HG03558 (cell line): ENCODE measurements at regions not wholly inside any gene's neighbourhood (a gene's known extent, or its start where the extent isn't known, plus 50 kb on each side); places are given as distances from the start of the nearest gene placed in this dataset.

Source experiments
- ATAC-seq: cut with Tn5 transposase; IDR thresholded peaks from one replicate; pipeline ENCODE4 v1.9.1; 2021; ENCODE audit warnings: moderate number of reproducible peaks; ENCODE audit not compliant: unreplicated experiment; ENCODE audit errors: extremely low read depth

DNA sequence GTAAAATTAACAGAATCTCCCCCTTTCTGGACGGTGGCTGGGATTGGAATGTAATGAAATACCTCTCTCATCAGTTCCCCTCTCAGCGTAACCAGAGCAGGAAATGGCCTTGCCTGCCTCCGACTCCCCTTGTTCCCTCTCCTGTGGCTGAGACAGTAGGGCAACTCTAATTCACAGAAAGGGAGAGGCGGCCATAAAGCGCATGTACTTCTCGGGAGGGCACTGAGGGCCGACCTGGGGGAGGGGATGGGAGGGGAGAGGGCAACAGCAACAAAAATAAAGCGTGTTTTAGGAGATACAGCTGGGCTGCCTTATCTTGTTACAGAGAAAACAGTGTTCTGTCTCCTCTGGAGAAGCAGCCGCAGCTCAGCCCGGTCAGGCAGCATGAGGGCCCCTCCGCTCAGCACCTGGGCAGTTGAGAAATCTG is 783.3 kb upstream of the ARRDC4 start:
- no peak for ATAC-seq

DNA sequence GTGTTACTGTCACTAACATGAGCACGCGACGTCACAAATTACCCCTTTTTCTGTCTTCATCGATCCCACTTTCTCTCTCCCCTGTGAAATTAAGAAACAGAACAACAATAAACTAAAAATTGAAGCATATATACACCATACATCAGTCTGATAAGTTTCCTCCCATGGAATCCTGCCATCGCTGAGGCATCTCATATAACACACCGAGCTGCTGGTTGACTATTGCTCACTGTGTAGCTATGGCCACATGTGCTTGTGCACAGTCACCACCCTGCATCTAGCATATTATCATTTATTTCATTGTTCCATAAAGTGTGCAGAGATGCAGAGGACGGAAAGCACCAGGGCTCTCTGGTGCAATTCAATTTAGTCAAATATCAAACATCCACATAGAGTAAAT is 777.9 kb upstream of the ARRDC4 start:
- ATAC-seq: no peak

DNA sequence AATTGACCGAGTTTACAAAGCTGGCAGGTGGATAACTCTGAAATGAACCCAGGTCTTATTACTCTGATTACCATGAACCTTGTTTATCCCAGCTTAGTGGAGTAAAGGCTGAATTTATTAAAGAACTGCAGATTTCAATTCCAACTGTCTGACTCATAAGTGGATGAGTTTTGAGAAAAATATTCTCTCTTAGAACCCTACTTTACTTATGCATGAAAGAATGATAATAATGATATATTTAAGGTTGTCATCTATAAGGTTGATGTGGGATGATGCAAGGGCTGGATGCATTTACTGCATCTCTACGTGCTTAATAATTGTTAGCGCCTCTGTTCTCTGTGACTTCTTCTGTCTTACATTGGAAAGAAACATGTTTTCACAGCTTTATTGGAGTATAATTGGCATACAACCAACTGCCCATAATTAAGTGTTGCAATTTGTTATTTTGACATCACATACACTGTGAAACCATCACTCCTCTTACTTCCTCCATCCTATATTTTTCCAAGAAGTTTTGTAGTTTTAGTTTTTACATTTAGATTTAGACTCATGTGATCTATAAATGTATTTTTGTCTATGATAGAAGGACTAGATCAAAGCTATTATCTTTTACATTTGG is 771.2 kb upstream of the ARRDC4 start:
- no peak for ATAC-seq

DNA sequence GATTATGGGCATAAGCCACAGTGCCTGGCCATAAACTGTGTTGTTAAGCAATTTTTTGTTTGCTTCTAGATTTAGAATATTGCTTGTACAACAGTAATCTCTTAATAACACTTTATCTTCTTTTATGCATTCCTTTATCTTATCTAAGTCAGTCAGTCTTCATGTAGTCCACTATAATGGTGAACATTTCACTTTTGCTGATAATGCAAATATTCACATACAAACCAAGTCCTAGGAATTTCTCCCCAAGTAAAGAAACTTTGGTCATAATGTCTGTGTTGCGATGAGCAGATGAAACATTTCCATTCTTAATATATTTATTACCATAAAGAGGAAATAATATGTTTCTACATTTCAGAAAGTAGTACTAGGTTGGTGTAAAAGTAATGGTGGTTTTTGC is 765.8 kb upstream of the ARRDC4 start:
- ATAC-seq: no peak

DNA sequence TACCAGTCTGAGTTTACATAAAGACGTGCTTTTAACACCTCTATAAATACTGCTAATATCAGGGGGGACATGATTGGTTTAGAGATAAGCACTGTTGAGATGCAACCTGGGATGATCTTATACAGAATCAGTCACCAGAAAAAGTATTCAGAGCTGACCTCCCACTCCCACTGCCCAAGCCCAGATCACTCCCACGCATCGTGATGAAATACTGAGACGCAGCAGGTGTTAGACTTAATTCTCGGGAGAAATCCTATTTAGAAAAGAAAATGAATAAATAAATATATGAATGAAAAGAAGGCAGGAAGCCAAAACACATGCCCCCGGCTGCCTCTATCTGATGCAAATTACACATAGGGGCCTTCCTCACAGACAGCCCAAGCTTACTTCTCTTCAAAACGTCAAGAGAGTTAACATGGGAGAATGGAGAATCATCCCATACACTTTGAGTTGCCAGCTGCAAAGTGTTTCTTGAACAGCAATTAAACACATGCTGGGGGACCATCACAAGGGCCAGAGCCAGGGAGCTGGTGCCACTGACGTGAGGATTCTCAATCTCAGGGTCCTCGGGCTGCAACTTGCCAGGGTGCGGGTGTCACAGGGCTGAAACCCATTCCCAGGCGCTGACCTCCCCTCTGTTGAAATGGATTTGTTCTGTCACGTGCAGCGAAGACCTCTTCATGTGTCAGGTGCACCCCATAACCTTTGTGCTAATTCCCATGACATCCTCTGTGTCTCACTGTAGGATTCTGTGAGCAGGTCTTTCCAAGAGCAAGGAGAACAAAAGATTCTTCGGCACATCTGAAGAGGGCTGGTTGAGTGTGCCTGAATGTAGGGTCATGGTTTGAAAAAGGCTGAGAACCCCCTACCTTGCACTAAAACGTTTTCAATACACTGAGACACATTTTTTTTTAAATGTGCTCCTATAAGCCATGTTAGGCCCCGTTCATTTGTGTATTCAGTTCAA is 764.2 kb upstream of the ARRDC4 start:
- no peak for ATAC-seq

DNA sequence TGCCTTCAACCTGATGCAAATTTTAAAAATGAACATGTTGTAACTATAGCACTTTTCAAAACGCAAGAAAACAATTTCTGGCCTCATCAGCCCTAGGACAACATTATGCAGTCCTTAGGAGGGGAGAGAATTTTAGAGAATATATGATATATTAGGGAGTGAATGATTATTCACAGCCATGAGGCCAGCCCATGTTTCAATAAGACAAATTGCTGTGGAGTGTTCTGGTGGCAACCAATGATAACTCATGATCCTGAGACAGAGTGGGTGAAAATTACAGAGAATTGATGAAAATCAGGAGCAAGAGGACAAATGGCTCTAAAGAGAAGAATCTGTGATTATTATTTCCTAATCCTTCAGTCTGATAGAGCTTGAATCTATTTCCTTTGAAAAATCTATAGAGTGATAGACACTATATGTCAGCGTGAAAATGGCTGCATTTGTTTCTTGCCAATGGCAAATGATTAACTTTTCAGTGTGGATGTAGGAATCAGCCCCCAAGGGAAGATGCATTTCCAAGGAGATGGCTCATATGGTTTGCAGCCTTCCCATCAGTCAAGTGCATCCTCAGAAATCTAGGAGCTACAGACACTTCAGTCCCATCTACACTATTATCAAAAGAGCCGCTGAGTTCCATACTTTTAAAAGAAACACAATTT is 761.0 kb upstream of the ARRDC4 start:
- ATAC-seq: no peak

DNA sequence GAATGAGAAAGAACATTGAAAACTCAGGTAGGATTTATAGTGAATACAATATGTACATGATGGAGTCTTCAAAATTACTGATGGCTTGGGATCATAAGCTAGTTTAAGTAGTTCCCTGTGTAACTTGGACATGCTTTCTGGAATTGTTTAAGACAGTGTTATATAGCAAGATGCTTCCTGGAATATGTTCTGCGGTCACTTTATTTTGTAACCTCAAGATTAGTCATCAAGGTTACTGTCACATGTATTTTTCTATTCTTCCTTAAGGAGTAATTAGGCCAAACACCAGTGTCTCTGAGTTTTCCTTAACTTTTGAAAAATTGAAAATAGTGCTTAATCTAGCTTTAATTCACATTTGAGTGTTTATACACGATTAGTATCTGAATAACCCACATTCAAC is 760.3 kb upstream of the ARRDC4 start:
- no peak for ATAC-seq

DNA sequence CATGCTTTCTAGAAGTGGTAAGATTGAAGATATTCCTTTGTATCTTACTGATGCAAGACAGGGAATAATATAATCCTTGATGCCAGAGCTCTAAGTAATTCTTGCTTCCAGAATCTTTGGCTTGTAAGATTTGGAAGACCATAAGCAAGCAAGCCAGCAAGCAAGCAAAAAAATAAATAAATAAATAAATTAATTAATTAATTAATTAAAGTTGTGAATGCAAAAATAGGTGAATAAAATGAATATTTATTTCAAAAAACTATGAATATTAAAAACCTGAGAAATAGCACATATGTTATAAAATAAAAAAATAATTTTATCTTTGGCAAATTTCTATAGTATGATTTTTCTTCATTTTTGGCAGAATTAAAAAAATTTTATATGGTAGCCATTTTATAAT is 750.2 kb upstream of the ARRDC4 start:
- no peak for ATAC-seq

DNA sequence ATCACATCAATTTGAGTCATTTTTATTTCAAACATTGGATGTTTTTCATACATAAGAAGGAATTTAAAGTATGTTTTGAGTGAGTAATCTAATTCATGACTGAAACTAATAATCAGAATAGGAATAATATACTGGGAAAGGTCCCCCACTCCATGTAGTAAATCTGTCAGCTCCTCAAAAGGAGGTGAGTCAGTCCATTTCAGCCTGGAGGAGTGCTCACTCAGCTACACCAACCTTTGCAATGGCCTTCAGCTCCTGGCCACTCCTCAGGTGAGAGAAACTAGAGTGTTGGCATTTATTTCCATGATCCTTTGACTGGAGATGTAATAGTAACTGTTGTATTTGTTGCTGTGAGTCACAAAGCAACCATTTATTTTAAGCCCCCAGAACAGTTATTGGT is 744.9 kb upstream of the ARRDC4 start:
- no peak for ATAC-seq

DNA sequence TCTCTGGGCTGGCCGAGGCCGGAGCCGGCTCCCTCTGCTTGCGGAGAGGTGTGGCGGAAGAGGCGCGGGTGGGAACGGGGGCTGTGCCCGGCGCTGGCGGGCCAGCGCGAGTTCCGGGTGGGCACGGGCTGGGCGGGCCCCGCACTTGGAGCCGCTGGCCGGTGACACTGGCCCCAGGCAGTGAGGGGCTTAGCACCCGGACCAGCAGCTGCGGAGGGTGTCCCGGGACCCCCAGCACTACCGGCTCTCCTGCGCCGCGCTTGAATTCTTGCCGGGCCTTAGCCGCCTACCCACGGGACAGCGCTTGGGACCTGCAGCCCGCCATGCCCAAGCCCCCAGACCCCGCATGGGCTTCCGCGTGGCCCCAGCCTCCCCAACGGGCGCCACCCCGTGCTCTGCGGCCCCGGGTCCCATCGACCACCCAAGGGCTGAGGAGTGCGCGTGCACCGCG is 736.3 kb upstream of the ARRDC4 start:
- no peak for ATAC-seq

DNA sequence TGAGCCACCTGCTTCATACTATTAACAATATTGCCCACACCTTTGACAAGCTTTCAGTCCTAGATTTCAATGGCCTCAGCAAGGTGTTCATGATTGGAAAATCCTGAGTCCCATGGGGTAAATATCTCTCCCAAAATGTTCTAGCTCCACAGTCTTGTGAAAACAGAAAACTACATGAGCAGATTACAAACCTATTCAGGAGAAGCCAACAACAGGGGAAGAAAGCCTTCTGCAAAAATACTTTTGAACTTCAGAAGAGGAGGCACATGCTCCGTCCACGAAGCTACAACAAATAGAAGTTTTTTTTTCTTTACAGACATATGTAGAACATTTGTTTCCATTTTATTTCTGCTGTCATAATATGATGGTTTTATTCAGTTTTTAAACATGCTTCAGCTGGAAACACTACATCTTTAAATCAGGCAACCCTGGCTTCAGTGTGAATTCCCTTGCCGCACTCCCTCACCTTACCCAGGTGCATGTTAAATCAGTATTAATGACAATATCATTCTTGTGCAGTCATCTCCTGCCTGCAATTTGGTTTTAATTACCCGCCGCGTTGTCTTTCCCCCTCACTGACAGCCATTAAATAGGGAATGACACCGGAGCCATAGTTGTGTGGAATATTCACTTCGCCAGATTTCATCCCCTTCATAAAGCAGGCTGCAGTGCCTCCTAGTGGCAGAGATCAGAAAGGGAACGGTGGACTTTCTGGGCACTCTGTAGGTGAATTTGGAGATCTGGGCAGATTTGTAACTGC is 725.5 kb upstream of the ARRDC4 start:
- ATAC-seq: no peak

DNA sequence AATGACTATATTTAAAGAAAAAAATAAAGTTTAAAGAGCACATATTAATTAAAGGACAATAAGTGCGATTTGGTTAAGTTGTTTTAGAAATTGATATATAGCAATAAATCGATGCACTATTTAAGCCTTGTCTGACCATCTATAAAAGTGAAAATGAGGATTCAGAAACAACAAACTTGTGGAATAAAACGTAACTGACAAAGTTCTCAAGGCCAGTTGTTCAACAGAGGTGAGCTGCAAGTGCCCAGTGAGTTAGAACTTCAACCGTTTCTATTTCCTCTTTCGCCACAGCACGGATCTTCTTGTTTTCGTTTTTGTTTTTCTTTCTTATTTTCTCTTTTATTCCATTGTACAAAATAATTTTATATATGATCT is 724.9 kb upstream of the ARRDC4 start:
- no peak for ATAC-seq

DNA sequence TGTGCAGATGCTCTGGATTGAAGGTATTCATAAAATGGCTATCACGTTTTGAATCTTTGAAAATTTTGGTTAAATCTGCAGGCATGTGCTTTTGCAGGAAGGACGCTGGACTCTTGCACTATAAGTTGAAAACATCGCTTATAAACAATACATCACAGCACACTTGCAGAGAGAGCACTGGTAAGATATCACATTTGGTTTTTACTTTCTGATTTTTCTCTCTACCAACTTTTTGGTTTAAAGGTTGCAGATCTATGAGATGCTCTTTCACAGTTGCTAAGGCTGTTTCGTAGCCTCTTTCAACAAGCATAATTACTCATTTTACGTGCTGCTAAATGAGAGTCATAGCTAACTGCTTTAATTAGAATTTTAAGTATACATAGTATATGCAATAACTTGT is 724.4 kb upstream of the ARRDC4 start:
- ATAC-seq: no peak

DNA sequence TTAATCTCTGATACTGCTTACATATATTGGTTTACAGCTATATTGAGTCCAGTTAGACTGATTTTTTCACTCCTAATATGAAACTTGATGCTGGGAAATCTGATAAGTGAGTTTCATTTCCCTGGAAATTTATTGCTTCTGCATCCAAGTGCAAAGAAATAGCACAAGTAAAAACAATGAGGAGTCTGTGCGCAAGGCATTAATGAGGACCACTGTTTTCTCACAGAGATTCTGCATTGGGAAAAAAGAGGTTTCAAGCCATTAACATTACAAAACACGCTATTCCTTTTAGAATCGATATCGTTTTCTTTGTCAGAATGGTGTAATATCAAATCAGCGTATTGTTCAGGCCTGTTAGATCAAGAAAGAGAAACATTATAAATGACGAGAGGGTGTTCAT is 723.3 kb upstream of the ARRDC4 start:
- no peak for ATAC-seq

DNA sequence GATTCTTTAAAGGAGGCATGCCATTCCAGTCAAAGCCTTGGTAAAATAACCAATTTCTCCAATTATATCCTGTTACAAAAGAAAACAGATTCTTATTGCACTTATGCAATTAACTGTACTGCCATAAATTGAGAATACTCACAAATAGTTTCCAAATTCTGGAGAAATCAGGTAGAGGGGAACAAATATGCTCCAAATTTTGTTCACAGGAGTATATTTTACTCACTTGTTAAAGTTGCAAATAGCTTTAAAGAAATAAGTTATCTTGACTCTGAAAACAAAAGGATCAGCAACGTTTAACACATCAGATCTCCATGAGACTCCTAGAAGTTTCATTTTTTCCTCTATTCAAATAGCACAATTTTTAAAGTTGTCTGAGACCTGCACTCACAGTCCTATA is 712.1 kb upstream of the ARRDC4 start:
- no peak for ATAC-seq

DNA sequence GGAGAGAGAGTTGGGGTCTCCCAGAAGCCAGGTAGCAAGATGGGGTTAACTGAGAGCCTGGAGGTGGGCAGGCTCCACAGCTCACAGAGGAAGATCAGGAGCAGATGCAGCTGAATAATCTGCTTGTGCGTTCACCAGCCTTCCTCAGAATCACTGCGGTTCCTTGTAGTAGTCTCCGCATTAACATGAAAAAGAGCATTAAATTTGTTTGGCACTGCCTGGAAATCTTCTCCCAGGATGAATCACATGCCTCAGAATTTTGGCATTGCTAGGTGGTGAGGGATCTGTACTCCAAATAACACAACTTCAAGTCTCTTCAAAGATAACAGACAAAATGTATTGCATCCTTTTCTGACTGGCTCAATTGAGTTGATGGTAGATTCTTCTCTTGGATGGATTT is 700.6 kb upstream of the ARRDC4 start:
- ATAC-seq: no peak

DNA sequence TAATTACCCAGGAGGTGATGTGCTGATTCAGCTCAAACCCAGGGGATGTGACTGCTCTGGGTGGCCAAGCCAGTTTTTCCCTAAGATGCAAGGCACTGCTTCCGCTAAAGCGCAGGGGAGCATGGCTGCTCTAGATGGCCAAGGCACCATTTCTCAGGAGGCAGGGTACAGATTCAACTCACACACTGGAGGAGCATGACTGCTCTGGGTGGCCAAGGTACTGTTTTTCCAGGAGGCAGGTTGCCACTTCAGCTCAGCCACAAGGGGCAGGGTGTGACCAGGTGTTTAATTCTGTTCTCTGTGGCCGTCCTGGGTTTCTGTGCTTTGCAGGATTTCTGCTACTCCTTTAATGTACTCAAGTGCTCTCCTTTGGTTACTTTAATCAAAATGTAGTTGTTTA is 659.3 kb upstream of the ARRDC4 start:
- ATAC-seq: no peak

DNA sequence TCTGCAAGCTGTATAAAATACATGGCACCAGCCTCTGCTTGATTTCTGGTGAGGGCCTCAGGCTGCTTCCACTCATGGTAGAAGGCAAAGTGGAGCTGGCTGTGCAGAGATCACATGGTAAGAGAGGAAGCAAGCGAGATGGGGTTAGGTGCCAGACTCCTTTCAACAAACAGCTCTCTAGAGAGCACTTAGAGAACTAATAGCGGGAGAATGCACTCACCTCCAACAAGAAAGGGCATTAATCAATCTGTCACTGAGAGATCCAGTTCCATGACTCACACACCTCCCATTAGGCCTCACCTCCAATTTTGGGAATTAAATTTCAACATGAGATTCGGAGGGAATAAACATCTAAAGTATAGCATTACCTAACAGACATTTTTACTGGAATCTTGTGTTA is 644.1 kb upstream of the ARRDC4 start:
- ATAC-seq: no peak

DNA sequence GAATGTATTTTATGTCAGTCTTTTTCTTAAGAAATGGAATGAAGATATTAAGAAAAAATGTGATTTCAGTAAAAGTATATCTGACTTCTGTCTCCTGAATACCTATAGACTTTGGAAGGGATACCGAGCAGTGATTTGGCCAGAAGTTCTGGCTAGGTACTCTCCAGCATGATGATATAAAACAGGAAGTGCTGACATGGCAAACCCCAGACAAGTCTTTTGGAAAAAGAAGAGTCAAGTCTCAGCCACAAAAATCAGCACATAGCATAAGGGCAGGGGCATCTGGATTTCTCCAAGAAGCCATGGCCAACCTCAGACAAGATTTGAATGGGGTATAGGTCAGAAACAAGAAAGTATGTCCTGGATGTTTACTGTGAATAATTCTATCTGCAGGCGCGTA is 643.3 kb upstream of the ARRDC4 start:
- ATAC-seq: no peak

DNA sequence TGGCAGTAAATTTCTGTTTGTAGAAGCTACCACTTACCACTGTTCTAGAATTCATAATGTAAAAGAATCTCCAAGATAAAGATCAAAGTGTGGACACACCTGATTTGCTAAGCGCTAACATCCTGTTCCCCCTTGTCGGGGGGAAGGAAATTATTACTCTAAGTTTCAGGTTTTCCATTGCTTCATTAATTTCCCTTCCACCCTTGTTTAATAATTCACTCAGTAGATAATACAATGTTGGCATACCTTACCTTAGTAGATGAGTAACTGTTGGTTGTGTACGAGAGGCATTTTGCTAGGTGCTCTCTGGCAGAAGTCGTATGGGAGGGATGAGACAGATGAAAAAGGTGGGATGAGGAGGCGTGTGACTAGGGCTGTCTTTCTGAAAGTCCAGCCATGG is 641.2 kb upstream of the ARRDC4 start:
- ATAC-seq: no peak

DNA sequence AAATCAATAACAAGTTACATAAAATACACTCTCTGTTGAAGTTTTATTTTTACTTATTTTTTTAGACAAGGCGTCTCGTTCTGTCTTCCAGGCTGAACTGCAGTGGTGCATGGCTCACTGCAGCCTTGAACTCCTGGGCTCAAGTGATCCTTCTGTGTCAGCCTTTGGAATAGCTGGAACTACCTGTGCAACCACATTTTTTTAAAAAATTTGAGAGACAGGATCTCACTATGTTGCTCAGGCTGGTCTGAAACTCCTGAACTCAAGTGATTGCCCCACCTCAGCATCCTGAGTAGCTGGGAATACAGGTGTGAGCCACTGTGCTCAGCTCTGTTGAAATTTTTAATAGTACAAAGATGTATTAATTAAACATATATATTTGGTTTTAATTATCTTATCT is 614.3 kb upstream of the ARRDC4 start:
- ATAC-seq: no peak
